ENCODE measurements at regions not wholly inside any gene's neighbourhood (a gene's known extent, or its start where the extent isn't known, plus 50 kb on each side); places are given as distances from the start of the nearest gene placed in this dataset.
"Not testable (repeated sequence)": the region's sequence is repeated elsewhere in the genome, so short reads cannot be mapped to it uniquely, and the experiment has no call there.

DNA sequence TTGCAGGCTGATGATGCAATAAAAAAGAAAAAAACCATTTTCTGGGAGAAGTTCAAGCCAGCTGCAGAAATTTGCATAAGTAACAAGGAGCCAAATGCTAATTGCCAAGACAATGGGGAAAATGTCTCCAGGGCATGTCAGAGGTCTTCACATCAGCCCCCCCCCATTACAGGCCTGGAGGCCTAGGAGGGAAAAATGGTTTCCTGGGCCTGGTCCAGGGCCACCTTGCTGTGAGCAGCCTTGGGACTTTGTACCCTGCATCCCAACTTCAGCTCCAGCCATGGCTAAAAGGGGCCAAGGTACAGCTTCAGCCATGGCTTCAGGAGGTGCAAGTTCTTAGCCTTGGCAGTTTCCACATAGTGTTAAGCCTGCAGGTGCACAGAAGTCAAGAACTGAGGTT is 160.0 kb upstream of the IRS4 start:
- H3K23ac ChIP-seq (ENCODE audit: insufficient read length); H4K5ac ChIP-seq (ENCODE audit: insufficient read length, low read depth, low read length); H2BK120ac ChIP-seq (replicated peaks; ENCODE audit: low read depth, low read length); H3K23me2 ChIP-seq (ENCODE audit: low read depth, low read length); H2BK20ac ChIP-seq (ENCODE audit: low read length); H2BK12ac ChIP-seq (ENCODE audit: low read depth, low read length); POLR2A ChIA-PET (ENCODE audit: partially characterized antibody); H3K4ac ChIP-seq (replicated peaks; ENCODE audit: insufficient read length, low read depth, low read length); H3K4me3 ChIP-seq (ENCODE audit: extremely low read depth in 1 of 4, insufficient read depth in 2 of 4, low read depth in 3 of 4, low read length in 4 of 4); H3K18ac ChIP-seq (ENCODE audit: extremely low read depth, low read length); H3K9ac ChIP-seq (replicated peaks in 1 of 4; ENCODE audit: extremely low read depth in 1 of 4, low read depth in 3 of 4, low read length in 3 of 4); H3K14ac ChIP-seq (ENCODE audit: insufficient read length); FAIRE-seq; H2BK15ac ChIP-seq (ENCODE audit: low read length); H3K27me3 ChIP-seq (replicated peaks in 1 of 4; ENCODE audit: control insufficient read depth in 3 of 4, extremely low read depth in 1 of 4, insufficient read depth in 3 of 4, low read length in 3 of 4); DNase-seq (ENCODE audit: low read depth in 1 of 2, low spot score in 2 of 2); H2AK5ac ChIP-seq (ENCODE audit: low read depth, low read length); H3K79me2 ChIP-seq (ENCODE audit: control insufficient read depth in 1 of 2, insufficient read depth in 2 of 2, low read length in 2 of 2); H3K36me3 ChIP-seq (ENCODE audit: control insufficient read depth in 2 of 4, insufficient read depth in 4 of 4, low read length in 3 of 4); H4K91ac ChIP-seq (replicated peaks; ENCODE audit: insufficient read length, low read length); H4K8ac ChIP-seq (ENCODE audit: extremely low read depth, insufficient read depth, low read length); H3K79me1 ChIP-seq (ENCODE audit: low read depth, low read length); H3K4me1 ChIP-seq (replicated peaks in 1 of 4; ENCODE audit: control insufficient read depth in 3 of 4, insufficient read depth in 4 of 4, low read length in 3 of 4); H2AFZ ChIP-seq (ENCODE audit: low read length); H2BK5ac ChIP-seq (ENCODE audit: low read depth, low read length); H4K20me1 ChIP-seq (replicated peaks in 1 of 2; ENCODE audit: control insufficient read depth in 1 of 2, insufficient read depth in 2 of 2, low read length in 2 of 2); H3K9me3 ChIP-seq (ENCODE audit: insufficient read depth in 2 of 2, low read depth in 1 of 2, low read length in 1 of 2); H3K4me2 ChIP-seq (ENCODE audit: insufficient read depth in 1 of 2, low read depth in 2 of 2, low read length in 2 of 2); H3K56ac ChIP-seq (replicated peaks; ENCODE audit: insufficient read length, low read depth, low read length); H3K27ac ChIP-seq (ENCODE audit: low read depth, low read length): not testable (repeated sequence)
- CTCF ChIA-PET (ENCODE audit: partially characterized antibody) = interaction anchor here (1.2 kb wide), 1 partner anchor 197 kb away, joined by 4 read pairs; no protein-coding TSS in a partner anchor
